Activated naive CD4-positive, alpha-beta T cell treated with anti-CD3 and anti-CD28 coated beads, Interleukin-2, amount 50 U/mL, for 24 hours (primary cell): ENCODE measurements at regions not wholly inside any gene's neighbourhood (a gene's known extent, or its start where the extent isn't known, plus 50 kb on each side); places are given as distances from the start of the nearest gene placed in this dataset.
A peak's percentile ranks its signal among the peaks of the same experiment; 100 is the strongest.
"Not testable (repeated sequence)": the region's sequence is repeated elsewhere in the genome, so short reads cannot be mapped to it uniquely, and the experiment has no call there.

Experiments used
- H3K27ac Mint-ChIP-seq: one replicate; pipeline ENCODE4 v1.8.0; 2021; ENCODE audit warnings: mild to moderate bottlenecking, mixed read lengths
- H3K27me3 Mint-ChIP-seq: one replicate; pipeline ENCODE4 v1.8.0; 2021; ENCODE audit warnings: mixed read lengths
- H3K36me3 Mint-ChIP-seq: one replicate; pipeline ENCODE4 v1.8.0; 2021; ENCODE audit warnings: mixed read lengths
- H3K4me1 Mint-ChIP-seq: one replicate; pipeline ENCODE4 v1.8.0; 2021; ENCODE audit warnings: mixed read lengths
- H3K4me3 Mint-ChIP-seq: one replicate; pipeline ENCODE4 v1.8.0; 2021; ENCODE audit warnings: mild to moderate bottlenecking, mixed read lengths
- H3K9me3 Mint-ChIP-seq: one replicate; pipeline ENCODE4 v1.8.0; 2021; ENCODE audit warnings: mixed read lengths

DNA sequence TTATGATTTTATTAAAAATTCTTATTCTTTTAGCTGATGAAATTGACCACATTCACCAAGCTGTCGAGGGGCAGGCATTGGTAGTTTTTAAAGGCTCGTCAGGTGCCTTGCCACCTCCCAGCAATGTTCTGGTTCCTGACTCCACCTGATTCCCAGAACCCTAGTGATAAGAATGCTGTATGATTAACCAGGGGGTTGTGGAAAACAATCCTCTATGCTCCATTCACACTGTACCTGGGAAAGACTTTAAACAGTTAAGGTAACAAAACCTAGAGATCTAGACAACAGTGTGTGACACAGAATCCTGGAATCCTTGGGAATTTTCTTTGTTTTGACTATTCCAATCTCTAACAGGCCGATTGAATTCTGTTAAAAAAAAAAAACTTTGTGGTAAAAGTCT is 165.7 kb upstream of the OLIG3 start:
- no peak overlapping the region for H3K4me3 Mint-ChIP-seq
- H3K4me1 Mint-ChIP-seq: no peaks in the 10 kb centered on the region
- no peaks in the 10 kb centered on the region for H3K27me3 Mint-ChIP-seq
- no peaks in the 10 kb centered on the region for H3K9me3 Mint-ChIP-seq
- H3K36me3 Mint-ChIP-seq: no peaks in the 10 kb centered on the region
- H3K27ac Mint-ChIP-seq: no peak overlapping the region

DNA sequence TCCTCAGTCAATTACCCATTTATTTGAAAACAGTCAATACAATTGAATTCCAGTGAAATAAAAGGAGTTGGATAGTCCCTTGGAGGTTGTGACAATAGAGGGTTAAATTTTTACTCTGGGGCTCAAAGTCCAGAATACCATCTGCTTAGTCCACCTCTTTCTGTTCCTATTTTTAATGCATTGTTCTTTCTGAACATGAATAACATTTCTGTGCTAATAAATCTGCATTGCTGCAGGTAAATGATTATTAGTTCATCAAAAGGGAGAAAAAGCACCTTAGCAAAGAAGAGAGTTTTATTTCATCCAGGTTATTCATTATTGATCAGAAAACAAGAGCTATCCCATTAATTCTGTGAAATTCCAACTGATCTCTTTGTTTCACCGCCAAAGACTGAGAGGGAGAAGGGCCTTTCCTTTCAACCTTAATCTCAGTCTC is 166.1 kb upstream of the OLIG3 start:
- Mint-ChIP-seq H3K27me3 (no peaks in the 10 kb centered on the region), H3K9me3 (no peaks in the 10 kb centered on the region), H3K4me1 (no peaks in the 10 kb centered on the region), H3K4me3 (no peak overlapping the region), H3K27ac (no peak overlapping the region), H3K36me3 (no peaks in the 10 kb centered on the region)

DNA sequence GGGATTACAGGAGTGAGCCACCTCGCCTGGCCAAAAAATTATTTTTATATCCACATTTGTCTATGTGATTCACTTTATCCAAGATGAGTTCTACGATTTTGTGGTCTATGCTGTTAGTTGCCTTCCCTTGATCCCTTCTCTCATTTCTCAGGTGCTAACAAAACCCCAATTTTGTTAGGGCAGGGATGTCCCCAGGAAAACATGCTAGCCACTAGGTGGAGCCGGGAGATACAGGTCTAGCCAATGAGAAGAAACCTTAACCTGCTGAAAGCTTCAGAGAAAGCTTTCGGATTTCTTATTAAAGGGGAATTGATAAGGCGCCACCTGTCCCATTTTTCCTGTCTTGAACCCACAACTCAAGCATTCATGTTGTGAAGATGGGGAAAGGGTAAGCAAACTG is 167.4 kb upstream of the OLIG3 start:
- H3K27ac Mint-ChIP-seq: no peak overlapping the region
- no peaks in the 10 kb centered on the region for H3K9me3 Mint-ChIP-seq
- H3K4me3 Mint-ChIP-seq: no peak overlapping the region
- H3K4me1 Mint-ChIP-seq: peaks cover under 1% of the 10 kb centered on the region
- H3K27me3 Mint-ChIP-seq: no peaks in the 10 kb centered on the region
- no peaks in the 10 kb centered on the region for H3K36me3 Mint-ChIP-seq

DNA sequence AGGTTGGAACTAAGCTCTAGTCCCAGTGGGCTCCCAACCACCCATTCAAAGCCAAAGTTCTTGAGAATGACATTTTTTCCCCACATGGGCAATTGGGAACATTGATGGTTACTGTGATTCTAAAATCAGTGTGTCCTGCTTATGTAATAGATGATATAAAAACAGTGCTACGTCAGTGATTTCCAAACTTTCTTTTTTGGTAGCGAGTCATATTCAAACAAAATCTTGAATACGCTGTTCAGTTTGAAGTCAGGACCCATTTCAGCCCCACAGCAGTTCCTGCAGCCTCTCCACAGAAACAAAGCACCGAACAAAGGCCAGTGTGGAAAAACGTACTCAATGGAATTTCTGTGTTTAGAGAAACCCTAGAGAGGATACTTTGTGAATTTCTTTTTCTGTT is 170.0 kb upstream of the OLIG3 start:
- Mint-ChIP-seq H3K4me3 (no peak overlapping the region), H3K27ac (no peak overlapping the region), H3K36me3 (no peaks in the 10 kb centered on the region), H3K9me3 (no peaks in the 10 kb centered on the region), H3K27me3 (no peaks in the 10 kb centered on the region), H3K4me1 (peaks cover 3% of the 10 kb centered on the region)

DNA sequence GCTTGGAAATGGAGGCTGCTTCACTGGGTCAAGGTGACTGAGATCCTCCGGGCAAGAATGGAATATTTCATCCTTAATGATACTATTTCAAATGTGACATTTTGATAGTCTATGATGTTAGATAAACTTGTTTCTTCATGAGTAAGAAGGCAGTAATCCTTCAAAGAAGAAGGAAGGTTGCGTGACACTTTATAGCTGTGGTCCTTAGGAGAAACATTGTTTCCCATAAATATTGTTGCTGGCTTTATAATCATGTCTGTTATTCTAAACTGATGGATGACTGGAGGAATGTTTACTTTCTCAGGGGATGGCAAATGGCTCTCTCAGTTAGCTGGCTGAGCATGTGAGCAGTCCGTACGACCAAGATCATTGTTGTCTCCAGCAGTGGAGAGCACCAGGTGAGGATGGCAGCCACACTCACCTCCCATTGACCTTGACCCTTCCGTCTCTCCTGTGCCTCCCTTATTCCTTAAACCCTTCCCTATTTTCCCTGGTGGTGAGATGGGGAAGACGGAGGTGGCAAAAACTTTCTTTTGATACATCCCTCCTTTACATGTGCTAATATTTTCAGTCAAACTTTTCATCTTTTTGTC is 171.2 kb upstream of the OLIG3 start:
- H3K4me1 Mint-ChIP-seq: peaks cover 3% of the 10 kb centered on the region
- no peaks in the 10 kb centered on the region for H3K9me3 Mint-ChIP-seq
- no peaks in the 10 kb centered on the region for H3K36me3 Mint-ChIP-seq
- peaks cover under 1% of the 10 kb centered on the region for H3K27me3 Mint-ChIP-seq
- no peak overlapping the region for H3K27ac Mint-ChIP-seq
- H3K4me3 Mint-ChIP-seq: no peak overlapping the region

DNA sequence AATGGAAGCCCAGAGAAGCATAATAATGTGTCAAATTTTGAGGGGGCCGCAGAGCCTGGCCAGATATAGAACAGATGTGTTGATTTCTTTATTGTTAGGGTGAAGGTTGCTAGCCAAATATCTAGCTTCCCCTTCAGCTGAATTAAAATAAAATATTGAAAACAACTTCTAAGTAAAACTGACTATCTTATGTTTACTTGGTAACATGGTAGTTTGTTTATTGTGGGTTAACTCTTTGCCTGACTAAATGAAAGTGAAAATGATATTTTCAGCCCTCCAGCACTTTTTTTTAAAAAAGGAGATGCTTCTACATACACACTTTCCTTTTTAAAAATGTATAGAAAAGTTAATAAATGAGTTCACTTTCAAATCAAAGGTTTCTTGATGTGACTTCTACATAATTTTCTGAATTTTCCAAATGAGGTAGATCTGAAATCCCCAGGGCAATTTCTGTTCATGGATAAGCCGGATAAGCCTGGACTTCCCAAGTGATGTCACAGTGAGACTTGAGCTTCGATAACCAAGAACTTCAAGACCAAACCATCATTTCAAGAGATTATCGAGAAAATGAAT is 172.1 kb upstream of the OLIG3 start:
- Mint-ChIP-seq H3K4me3 (no peak overlapping the region), H3K27ac (no peak overlapping the region), H3K27me3 (peaks cover 5% of the 10 kb centered on the region), H3K36me3 (no peaks in the 10 kb centered on the region), H3K9me3 (no peaks in the 10 kb centered on the region), H3K4me1 (peaks cover 3% of the 10 kb centered on the region)

DNA sequence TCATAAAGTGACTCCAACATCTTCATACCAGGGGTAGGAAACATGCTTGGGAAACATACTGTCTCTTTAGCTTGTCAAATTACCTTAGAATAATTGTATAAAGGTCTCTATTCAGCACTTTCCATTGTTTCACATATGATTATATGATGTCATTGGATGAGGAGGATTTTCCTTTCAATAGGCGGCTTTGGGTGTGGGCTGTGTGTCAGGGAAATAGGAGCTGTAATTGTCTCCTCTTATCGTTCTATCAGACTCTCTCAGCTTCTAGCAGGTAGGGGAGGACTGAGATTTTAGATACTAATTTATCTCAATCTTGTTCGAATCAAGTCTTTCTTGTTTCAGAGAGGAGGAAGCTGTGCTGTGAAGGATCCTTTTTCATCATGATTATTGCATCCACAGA is 179.4 kb upstream of the OLIG3 start:
- Mint-ChIP-seq H3K4me3 (no peak overlapping the region), H3K4me1 (peaks cover 18% of the 10 kb centered on the region), H3K9me3 (no peaks in the 10 kb centered on the region), H3K27ac (no peak overlapping the region), H3K36me3 (no peaks in the 10 kb centered on the region), H3K27me3 (peaks cover 21% of the 10 kb centered on the region)

DNA sequence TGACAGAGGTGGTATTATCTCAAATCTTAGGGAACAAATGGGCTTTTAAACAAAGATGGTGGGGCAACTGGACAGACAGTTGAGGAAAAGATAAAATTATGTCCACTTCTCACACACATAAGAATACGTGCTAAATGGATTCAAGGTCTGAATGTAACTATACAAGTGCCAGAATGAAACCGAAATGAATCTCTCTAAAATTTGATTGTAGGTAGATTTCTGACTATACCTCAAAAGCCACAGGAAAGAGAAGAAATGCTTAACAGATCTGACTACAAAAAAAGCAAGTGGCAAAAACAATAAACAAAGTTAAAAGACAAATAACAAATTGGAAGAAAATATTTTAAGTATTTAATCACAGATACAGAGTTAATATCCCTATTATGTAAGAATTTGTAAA is 182.7 kb upstream of the OLIG3 start:
- peaks cover 26% of the 10 kb centered on the region for H3K4me1 Mint-ChIP-seq
- peaks cover 18% of the 10 kb centered on the region for H3K27me3 Mint-ChIP-seq
- H3K9me3 Mint-ChIP-seq: no peaks in the 10 kb centered on the region
- H3K4me3 Mint-ChIP-seq: no peak overlapping the region
- H3K36me3 Mint-ChIP-seq: no peaks in the 10 kb centered on the region
- peak overlapping the region; percentile 42 for H3K27ac Mint-ChIP-seq

DNA sequence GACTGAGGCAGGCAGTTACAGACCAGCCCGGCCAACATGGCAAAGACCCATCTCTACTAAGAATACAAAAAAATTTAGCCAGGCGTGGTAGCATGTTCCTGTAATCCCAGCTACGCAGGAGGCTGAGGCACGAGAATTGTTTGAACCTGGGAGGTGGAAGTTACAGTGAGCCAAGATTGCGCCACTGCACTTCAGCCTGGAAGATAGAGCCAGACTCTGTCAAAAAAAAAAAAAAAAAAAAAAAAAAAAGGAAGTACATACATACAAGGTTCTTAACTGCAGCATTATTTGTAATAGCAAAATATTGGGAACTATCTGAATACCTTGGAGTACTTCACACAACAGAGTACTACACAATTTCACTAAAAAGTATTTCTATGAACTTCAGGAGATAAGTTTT is 183.5 kb upstream of the OLIG3 start:
- H3K36me3 Mint-ChIP-seq: no peaks in the 10 kb centered on the region
- no peak overlapping the region for H3K27ac Mint-ChIP-seq
- H3K4me1 Mint-ChIP-seq: peaks cover 26% of the 10 kb centered on the region
- no peak overlapping the region for H3K4me3 Mint-ChIP-seq
- H3K27me3 Mint-ChIP-seq: peaks cover 16% of the 10 kb centered on the region
- H3K9me3 Mint-ChIP-seq: no peaks in the 10 kb centered on the region

DNA sequence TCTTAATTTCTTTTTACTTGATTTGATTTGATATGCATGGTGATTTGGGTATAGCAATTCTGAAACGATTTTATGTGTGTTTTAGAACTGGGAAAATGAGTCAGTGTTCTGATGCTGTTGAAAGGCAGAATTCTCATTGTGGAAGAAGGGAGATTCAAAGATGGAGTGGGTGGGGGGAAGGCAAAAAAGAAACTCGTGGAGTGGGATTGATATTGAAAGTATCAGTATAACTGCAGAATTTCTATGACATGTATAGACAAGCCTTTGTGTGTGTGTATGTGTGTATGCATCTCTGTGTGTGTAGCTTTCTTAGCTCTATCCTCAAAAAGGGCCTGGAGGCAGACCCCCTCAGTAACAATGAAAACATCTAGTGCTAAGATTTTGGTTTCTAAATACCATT is 184.3 kb upstream of the OLIG3 start:
- peaks cover 26% of the 10 kb centered on the region for H3K4me1 Mint-ChIP-seq
- peaks cover 13% of the 10 kb centered on the region for H3K27me3 Mint-ChIP-seq
- H3K27ac Mint-ChIP-seq: peak overlapping the region; percentile 82
- no peaks in the 10 kb centered on the region for H3K36me3 Mint-ChIP-seq
- no peak overlapping the region for H3K4me3 Mint-ChIP-seq
- H3K9me3 Mint-ChIP-seq: no peaks in the 10 kb centered on the region

DNA sequence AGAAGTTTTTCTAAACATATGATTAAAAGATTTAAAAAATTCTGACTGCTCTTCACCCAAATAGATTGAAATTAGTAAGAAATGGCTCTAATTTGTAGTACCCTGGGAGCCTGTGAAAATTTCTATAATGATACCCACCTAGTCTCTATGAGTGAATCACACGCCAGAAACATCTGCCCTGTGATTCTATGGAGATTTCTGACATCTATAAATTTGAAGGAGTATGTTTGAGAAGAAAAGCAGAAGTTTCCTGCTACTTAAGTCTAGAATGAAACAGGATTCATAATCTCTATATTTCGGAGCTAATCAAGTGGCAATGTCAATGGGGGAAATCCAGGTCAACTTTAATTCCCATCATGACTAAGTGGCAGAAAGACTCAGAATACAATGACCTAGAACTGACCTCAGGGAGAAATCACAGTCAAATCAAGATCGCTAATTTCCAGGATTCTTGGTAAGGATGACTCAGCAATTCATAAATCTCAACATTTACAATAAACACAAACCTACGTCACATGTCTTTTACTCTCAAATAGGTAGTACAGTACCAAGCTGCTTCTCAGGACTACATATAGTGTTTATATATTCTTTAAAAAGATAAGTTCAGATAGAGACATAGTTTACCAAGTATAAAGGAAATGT is 186.2 kb upstream of the TNFAIP3 start:
- peaks cover 10% of the 10 kb centered on the region for H3K27me3 Mint-ChIP-seq
- no peaks in the 10 kb centered on the region for H3K9me3 Mint-ChIP-seq
- peak overlapping the region; percentile 9 for H3K27ac Mint-ChIP-seq
- H3K4me1 Mint-ChIP-seq: peaks cover 26% of the 10 kb centered on the region
- H3K36me3 Mint-ChIP-seq: no peaks in the 10 kb centered on the region
- no peak overlapping the region for H3K4me3 Mint-ChIP-seq

DNA sequence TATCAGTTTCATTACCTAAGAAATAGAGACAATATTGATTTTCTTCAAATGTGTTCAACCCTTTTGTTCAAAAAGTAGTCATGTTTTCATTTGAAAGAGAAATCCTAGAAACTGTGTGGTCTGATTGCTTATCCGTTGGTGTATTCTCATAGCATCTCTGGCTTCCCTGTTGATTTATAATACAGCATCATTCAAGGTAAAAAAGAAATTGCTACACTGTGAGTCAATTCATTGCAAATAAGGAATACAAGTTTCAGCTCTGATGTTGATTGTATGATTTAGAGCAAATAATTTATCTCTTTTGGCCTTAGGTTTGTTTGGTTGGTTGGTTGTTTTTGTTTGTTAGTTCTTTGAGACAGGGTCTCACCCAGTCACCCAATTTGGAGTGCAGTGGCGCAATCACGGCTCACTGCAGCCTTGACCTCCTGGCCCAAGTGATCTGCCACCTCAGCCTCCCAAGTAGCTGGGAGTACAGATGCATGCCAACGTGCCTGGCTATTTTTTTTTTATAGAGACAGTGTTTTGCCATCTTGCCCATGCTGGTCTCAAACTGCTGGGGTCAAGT is 185.5 kb upstream of the TNFAIP3 start:
- peaks cover 26% of the 10 kb centered on the region for H3K4me1 Mint-ChIP-seq
- H3K9me3 Mint-ChIP-seq: no peaks in the 10 kb centered on the region
- no peak overlapping the region for H3K27ac Mint-ChIP-seq
- no peak overlapping the region for H3K4me3 Mint-ChIP-seq
- no peaks in the 10 kb centered on the region for H3K36me3 Mint-ChIP-seq
- H3K27me3 Mint-ChIP-seq: peaks cover 10% of the 10 kb centered on the region

DNA sequence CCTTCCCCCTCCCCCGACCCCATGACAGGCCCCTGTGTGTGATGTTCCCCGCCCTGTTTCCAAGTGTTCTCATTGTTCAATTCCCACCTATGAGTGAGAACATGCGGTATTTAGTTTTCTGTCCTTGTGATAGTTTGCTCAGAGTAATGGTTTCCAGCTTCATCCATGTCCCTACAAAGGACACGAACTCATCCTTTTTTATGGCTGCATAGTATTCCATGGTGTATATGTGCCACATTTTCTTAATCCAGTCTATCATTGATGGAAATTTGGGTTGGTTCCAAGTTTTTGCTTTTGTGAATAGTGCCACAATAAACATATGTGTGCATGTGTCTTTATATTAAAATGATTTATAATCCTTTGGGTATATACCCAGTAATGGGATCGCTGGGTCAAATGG is 184.4 kb upstream of the TNFAIP3 start:
- H3K4me3 Mint-ChIP-seq, H3K27ac Mint-ChIP-seq, H3K36me3 Mint-ChIP-seq, H3K27me3 Mint-ChIP-seq, H3K9me3 Mint-ChIP-seq: not testable (repeated sequence)
- peaks cover 16% of the 10 kb centered on the region for H3K4me1 Mint-ChIP-seq

DNA sequence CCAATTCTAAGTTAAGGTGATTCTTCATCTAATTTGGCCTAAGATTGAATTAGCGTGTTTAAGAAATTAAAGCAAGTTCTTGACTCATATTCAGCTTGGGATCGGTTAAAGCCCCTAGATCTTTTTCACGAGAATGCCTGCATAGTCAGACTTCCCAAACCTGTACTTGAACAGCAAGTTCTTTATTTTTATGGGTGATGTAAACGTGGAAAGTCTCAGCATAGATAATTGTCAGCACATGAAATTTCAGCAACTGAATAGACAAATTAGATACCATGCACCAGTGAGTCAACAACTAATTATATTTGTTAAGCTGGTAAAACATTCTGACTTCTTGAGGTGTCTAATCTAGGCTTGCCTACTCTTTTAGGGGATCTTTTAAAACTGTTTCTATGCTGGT is 183.1 kb upstream of the TNFAIP3 start:
- Mint-ChIP-seq H3K27ac (no peak overlapping the region), H3K27me3 (peaks cover 3% of the 10 kb centered on the region), H3K36me3 (no peaks in the 10 kb centered on the region), H3K4me1 (peaks cover 5% of the 10 kb centered on the region), H3K4me3 (no peak overlapping the region), H3K9me3 (no peaks in the 10 kb centered on the region)

DNA sequence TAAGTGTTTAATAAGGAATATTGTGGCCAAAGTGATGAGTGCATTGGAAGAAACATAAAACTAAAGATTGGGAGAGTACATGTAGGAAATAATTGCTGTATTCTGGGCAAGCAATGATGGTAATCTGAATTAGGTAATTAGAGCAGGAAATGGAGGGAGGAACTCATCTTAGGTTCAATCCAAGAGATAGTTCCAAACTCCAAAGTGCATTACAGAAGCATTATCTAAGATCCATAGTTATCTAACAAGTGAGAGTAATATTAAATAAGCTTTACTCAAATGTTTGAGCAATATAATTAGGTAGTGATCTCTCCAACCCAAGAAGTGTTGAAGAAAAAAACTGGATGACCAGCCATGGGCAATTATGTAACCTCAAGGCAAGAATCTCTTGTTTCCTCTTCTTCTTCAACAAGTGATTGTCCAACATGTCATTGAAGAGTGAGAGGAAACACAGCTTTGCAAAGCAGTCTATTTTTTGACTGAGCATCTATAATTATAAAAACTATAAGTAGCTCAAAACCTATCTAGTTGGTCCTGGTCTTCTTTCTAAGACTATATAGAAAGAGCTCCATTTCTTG is 181.2 kb upstream of the TNFAIP3 start:
- Mint-ChIP-seq H3K36me3 (no peaks in the 10 kb centered on the region), H3K27ac (no peak overlapping the region), H3K27me3 (peaks cover 3% of the 10 kb centered on the region), H3K4me3 (no peak overlapping the region), H3K9me3 (no peaks in the 10 kb centered on the region), H3K4me1 (peaks cover 2% of the 10 kb centered on the region)

DNA sequence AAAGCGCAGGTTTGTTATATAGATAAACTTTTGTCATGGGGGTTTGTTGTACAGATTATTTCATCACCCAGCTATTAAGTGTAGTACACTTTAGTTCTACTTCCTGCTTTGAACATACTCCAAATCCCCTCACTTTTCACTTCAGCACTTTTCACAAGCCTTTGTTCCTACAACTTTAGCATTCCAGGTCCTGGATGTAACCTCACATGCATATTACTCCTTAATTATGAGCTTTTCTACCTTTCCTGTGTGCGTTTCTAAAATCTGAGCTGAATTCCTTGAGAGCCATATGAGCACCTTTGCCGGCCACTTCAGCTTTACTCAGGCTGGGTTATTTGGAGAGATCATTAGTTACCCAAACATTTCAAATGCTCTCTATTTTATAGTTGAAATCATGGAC is 179.2 kb upstream of the TNFAIP3 start:
- H3K4me1 Mint-ChIP-seq: no peaks in the 10 kb centered on the region
- no peak overlapping the region for H3K27ac Mint-ChIP-seq
- no peak overlapping the region for H3K4me3 Mint-ChIP-seq
- peaks cover 2% of the 10 kb centered on the region for H3K36me3 Mint-ChIP-seq
- peaks cover 3% of the 10 kb centered on the region for H3K27me3 Mint-ChIP-seq
- H3K9me3 Mint-ChIP-seq: no peaks in the 10 kb centered on the region
